B cell (primary cell): ENCODE measurements at regions not wholly inside any gene's neighbourhood (a gene's known extent, or its start where the extent isn't known, plus 50 kb on each side); places are given as distances from the start of the nearest gene placed in this dataset.
"Not testable (repeated sequence)": the region's sequence is repeated elsewhere in the genome, so short reads cannot be mapped to it uniquely, and the experiment has no call there.

ENCODE experiments used
- ATAC-seq: fragments of 200-7000 bp; cut with Tn5 transposase; one replicate; pipeline ENCODE4 v1.10.0; 2021; ENCODE audit warnings: low read depth, mild to moderate bottlenecking, moderate number of reproducible peaks, moderate library complexity
- CTCF ChIA-PET: fragments of 350-600 bp; sonication (Branson Sonifier 250); formaldehyde crosslinking; loops from one replicate; lab custom pipeline; 2021; ENCODE audit warnings: antibody characterized with exemption, inconsistent platforms; lab: Charles Lee
- POLR2A ChIA-PET: fragments of 350-600 bp; sonication (Branson Sonifier 250); formaldehyde crosslinking; loops from one replicate; lab custom pipeline; 2021; ENCODE audit warnings: antibody characterized with exemption; lab: Charles Lee
- DNase-seq: peaks from one replicate; pipeline ENCODE4 v3.0.0; 2013
- H2AFZ ChIP-seq: 2 replicates; pipeline ENCODE4 v1.6.1; 2012; ENCODE audit warnings: mild to moderate bottlenecking, low read depth, low read length; ENCODE audit not compliant: insufficient read depth, poor library complexity, severe bottlenecking
- H3K27ac ChIP-seq, 2 donors: 1 replicate in 1 of 2; 2 replicates in 1 of 2; pipeline ENCODE4 v1.5.1; 2012 to 2013; ENCODE audit warnings: low read length in 2 of 2, mild to moderate bottlenecking in 2 of 2, moderate library complexity in 1 of 2
- H3K27me3 ChIP-seq, 4 experiments: fragments of 200-600 bp in 1 of 4; sonication (generic) in 1 of 4; replicated peaks in 1 of 4; 1 replicate in 2 of 4; 2 replicates in 2 of 4; pipeline versions ENCODE4 v1.6.1 to v1.7.0; 2013 to 2016; ENCODE audit warnings: low read length in 3 of 4, mild to moderate bottlenecking in 2 of 4, mixed read lengths in 1 of 4, moderate library complexity in 1 of 4; ENCODE audit not compliant: insufficient read depth in 4 of 4, control insufficient read depth in 3 of 4; ENCODE audit errors: control extremely low read depth in 1 of 4
- H3K36me3 ChIP-seq, 2 experiments: replicated peaks in 1 of 2; 1 replicate in 1 of 2; 2 replicates in 1 of 2; pipeline versions ENCODE4 v1.6.1 to v1.7.1; 2013; ENCODE audit warnings: low read length in 1 of 2; ENCODE audit not compliant: insufficient read depth in 2 of 2, control insufficient read depth in 1 of 2; ENCODE audit errors: control extremely low read depth in 1 of 2, extremely low read depth in 1 of 2
- H3K4me1 ChIP-seq, 2 donors: fragments of 200-600 bp in 1 of 2; sonication (generic) in 1 of 2; 1 replicate in 1 of 2; 2 replicates in 1 of 2; pipeline versions ENCODE4 v1.5.1 to v1.6.1; 2013 to 2017; ENCODE audit warnings: low read length in 2 of 2; ENCODE audit not compliant: control insufficient read depth in 2 of 2, insufficient read depth in 2 of 2
- H3K4me2 ChIP-seq: replicated peaks from 2 replicates; pipeline ENCODE3; 2012; ENCODE audit warnings: mild to moderate bottlenecking, low read depth, low read length; ENCODE audit not compliant: poor library complexity, severe bottlenecking
- H3K4me3 ChIP-seq, 5 experiments: fragments of 200-600 bp in 1 of 5; sonication (generic) in 1 of 5; 1 replicate in 3 of 5; 2 replicates in 2 of 5; pipeline versions ENCODE4 v1.5.1 to v1.7.0; 2011 to 2016; ENCODE audit warnings: low read length in 4 of 5, mild to moderate bottlenecking in 4 of 5, low read depth in 2 of 5, control low read depth in 1 of 5, moderate library complexity in 1 of 5; ENCODE audit not compliant: insufficient read depth in 1 of 5; ENCODE audit errors: control extremely low read depth in 1 of 5, extremely low read depth in 1 of 5
- H3K79me2 ChIP-seq: fragments of 200-600 bp; sonication (generic); one replicate; pipeline ENCODE4 v1.6.0; 2016; ENCODE audit warnings: low read length; ENCODE audit not compliant: control insufficient read depth, insufficient read depth
- H3K9ac ChIP-seq: fragments of 200-600 bp; sonication (generic); 2 replicates; pipeline ENCODE4 v1.6.1; 2017; ENCODE audit warnings: mild to moderate bottlenecking, low read length, moderate library complexity
- H3K9me3 ChIP-seq, 3 donors: one replicate each; pipeline versions ENCODE4 v1.6.1 to v1.7.1; 2013; ENCODE audit warnings: low read length in 2 of 3; ENCODE audit not compliant: control insufficient read depth in 2 of 3, insufficient read depth in 1 of 3; ENCODE audit errors: control extremely low read depth in 1 of 3
- H4K20me1 ChIP-seq: 2 replicates; pipeline ENCODE4 v1.6.0; 2012; ENCODE audit warnings: mild to moderate bottlenecking, low read length; ENCODE audit not compliant: insufficient read depth, control insufficient read depth, poor library complexity, severe bottlenecking
- H3K27ac Mint-ChIP-seq: one replicate; pipeline ENCODE4 v1.8.0; 2021; ENCODE audit warnings: mixed read lengths
- H3K27me3 Mint-ChIP-seq: one replicate; pipeline ENCODE4 v1.8.0; 2021; ENCODE audit warnings: mixed read lengths
- H3K4me1 Mint-ChIP-seq: one replicate; pipeline ENCODE4 v1.8.0; 2021; ENCODE audit warnings: mixed read lengths
- H3K4me3 Mint-ChIP-seq: one replicate; pipeline ENCODE4 v1.8.0; 2021; ENCODE audit warnings: mixed read lengths
- H3K9me3 Mint-ChIP-seq: one replicate; pipeline ENCODE4 v1.8.0; 2022; ENCODE audit warnings: mixed read lengths; ENCODE audit not compliant: insufficient read depth
- CTCF ChIP-seq: fragments of 200-600 bp; IDR thresholded peaks from one replicate; pipeline ENCODE4 v1.8.0; 2022; ENCODE audit warnings: antibody characterized with exemption, mild to moderate bottlenecking
- EZH2 ChIP-seq: IDR thresholded peaks from 2 replicates; pipeline ENCODE4 v1.6.1; 2012; ENCODE audit warnings: borderline replicate concordance, low read depth, mild to moderate bottlenecking, moderate library complexity, low read length; ENCODE audit not compliant: insufficient read depth, poor library complexity, severe bottlenecking
- WGBS: methylation state at CpG from one replicate; pipeline ENCODE4 v1.1.5; 2013; ENCODE audit warnings: missing lambda C conversion rate; ENCODE audit not compliant: insufficient coverage; 5-methylcytosine and 5-hydroxymethylcytosine counted together
- intact Hi-C: fragments of 100-400 bp; cut with micrococcal nuclease; formaldehyde crosslinking; loops from one replicate; pipeline ENCODE4 v1.10.0; 2022

- no CpG with 5 or more reads among the region's 5 CpGs for WGBS
- H3K27ac ChIP-seq, result no peak overlapping the region
- Mint-ChIP-seq H3K9me3 (no peaks in the 10 kb centered on the region), H3K4me1 (peaks cover 23% of the 10 kb centered on the region), H3K27me3 (no peaks in the 10 kb centered on the region), H3K4me3 (no peak overlapping the region), H3K27ac (no peak overlapping the region)
- no peak for DNase-seq
- H3K27me3 ChIP-seq, result no peaks in the 10 kb centered on the region
- H3K9ac ChIP-seq, result no peak overlapping the region
- TF ChIP-seq EZH2, result no peak
- TF ChIP-seq CTCF, result no peak
- no peaks in the 10 kb centered on the region for H3K9me3 ChIP-seq
- peaks cover 19 to 20% of the 10 kb centered on the region in 2 donors for H3K4me1 ChIP-seq
- ATAC-seq, result no peak
- no peaks in the 10 kb centered on the region for H3K36me3 ChIP-seq
- no peak overlapping the region for H3K4me3 ChIP-seq
- POLR2A ChIA-PET, result no interaction called here
- no peaks in the 10 kb centered on the region for H3K79me2 ChIP-seq
- H3K4me2 ChIP-seq, result no peak overlapping the region
- H2AFZ ChIP-seq, result no peak overlapping the region
- no peaks in the 10 kb centered on the region for H4K20me1 ChIP-seq
- intact Hi-C loops, result loop anchor here (10.0 kb wide), 1 partner anchor 71 kb away; no protein-coding TSS in a partner anchor
- CTCF ChIA-PET, result interaction anchor here (0.8 to 1.4 kb wide), 4 partner anchors 16 to 432 kb away, joined by 3 to 7 read pairs (median 4); no protein-coding TSS in a partner anchor
Observed at GRCh38 chr6:151693366-151693765, 114.1 kb upstream of the ESR1 start.

GRCh38 chr6:151695156-151695555 lies 112.3 kb upstream of the ESR1 start:
- Histone ChIP-seq H3K4me2 (no peak overlapping the region), H3K27ac (no peak overlapping the region), H3K9ac (no peak overlapping the region), H2AFZ (no peak overlapping the region), H3K9me3 (no peaks in the 10 kb centered on the region), H3K27me3 (no peaks in the 10 kb centered on the region), H3K4me1 (peaks cover 15 to 17% of the 10 kb centered on the region in 2 donors), H3K36me3 (no peaks in the 10 kb centered on the region), H3K4me3 (no peak overlapping the region), H4K20me1 (no peaks in the 10 kb centered on the region), H3K79me2 (no peaks in the 10 kb centered on the region)
- no peak for DNase-seq
- Mint-ChIP-seq H3K4me3 (no peak overlapping the region), H3K4me1 (peaks cover 18% of the 10 kb centered on the region), H3K27me3 (no peaks in the 10 kb centered on the region), H3K27ac (no peak overlapping the region), H3K9me3 (no peaks in the 10 kb centered on the region)
- no peak for ATAC-seq
- intact Hi-C loops, result loop anchor here (10.0 kb wide), 1 partner anchor 70 kb away; no protein-coding TSS in a partner anchor
- POLR2A ChIA-PET, result no interaction called here
- CTCF ChIA-PET, result interaction anchor here (1.1 kb wide), 1 partner anchor 432 kb away, joined by 4 read pairs; no protein-coding TSS in a partner anchor
- TF ChIP-seq CTCF (no peak), EZH2 (no peak)

GRCh38 chr6:151696302-151696701 lies 111.2 kb upstream of the ESR1 start:
- not testable (repeated sequence) for H2AFZ ChIP-seq
- intact Hi-C loops, result loop anchor here (10.0 kb wide), 1 partner anchor 68 kb away; no protein-coding TSS in a partner anchor

More at GRCh38 chr6:151696302-151696701, 111.2 kb upstream of the ESR1 start:
- CTCF ChIA-PET, H3K27ac ChIP-seq, H3K27ac Mint-ChIP-seq, H3K27me3 Mint-ChIP-seq, DNase-seq, ATAC-seq, H3K27me3 ChIP-seq, H3K36me3 ChIP-seq, H3K79me2 ChIP-seq, H3K9me3 Mint-ChIP-seq, H3K4me3 Mint-ChIP-seq, H3K9ac ChIP-seq, POLR2A ChIA-PET, H3K4me1 ChIP-seq, H3K4me3 ChIP-seq, H4K20me1 ChIP-seq, H3K9me3 ChIP-seq, H3K4me2 ChIP-seq: not testable (repeated sequence)
- 100% methylated on average over 1 of the region's 4 CpGs for WGBS
- H3K4me1 Mint-ChIP-seq, result peaks cover 11% of the 10 kb centered on the region
